ENCODE measurements at regions not wholly inside any gene's neighbourhood (a gene's known extent, or its start where the extent isn't known, plus 50 kb on each side); places are given as distances from the start of the nearest gene placed in this dataset.

- no peak for DNase-seq (ENCODE audit: low spot score)
These were observed 66.3 kb upstream of the NABP1 start for GRCh38 chr2:191611614-191612013.

GRCh38 chr2:191612496-191612895 is 65.4 kb upstream of the NABP1 start:
- peak; percentile 91 for DNase-seq (ENCODE audit: low spot score)

DNA sequence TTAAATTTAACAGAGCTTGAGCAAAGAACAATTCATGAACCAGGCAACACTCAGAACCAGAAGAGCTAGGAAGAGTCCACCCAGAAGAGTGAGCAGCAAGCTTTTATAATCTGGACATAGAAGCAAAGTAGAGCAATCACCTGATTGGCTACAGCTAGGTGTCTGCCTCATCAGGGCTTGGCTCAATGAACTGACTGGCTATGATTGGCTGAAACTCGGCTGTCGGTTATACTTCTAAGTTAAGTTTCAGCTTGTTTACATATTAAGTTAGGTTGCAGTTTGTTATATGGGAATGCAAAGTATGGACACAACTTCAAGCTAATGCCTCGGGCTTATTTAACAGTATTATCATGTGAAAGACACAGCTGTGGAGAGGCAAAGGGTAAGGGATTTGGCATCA is 63.2 kb upstream of the NABP1 start:
- DNase-seq (ENCODE audit: low spot score): no peak

GRCh38 chr2:191615596-191615995 is 62.3 kb upstream of the NABP1 start:
- no peak for DNase-seq (ENCODE audit: low spot score)

GRCh38 chr2:191617575-191617974 is 60.4 kb upstream of the NABP1 start:
- DNase-seq (ENCODE audit: low spot score): no peak

DNA sequence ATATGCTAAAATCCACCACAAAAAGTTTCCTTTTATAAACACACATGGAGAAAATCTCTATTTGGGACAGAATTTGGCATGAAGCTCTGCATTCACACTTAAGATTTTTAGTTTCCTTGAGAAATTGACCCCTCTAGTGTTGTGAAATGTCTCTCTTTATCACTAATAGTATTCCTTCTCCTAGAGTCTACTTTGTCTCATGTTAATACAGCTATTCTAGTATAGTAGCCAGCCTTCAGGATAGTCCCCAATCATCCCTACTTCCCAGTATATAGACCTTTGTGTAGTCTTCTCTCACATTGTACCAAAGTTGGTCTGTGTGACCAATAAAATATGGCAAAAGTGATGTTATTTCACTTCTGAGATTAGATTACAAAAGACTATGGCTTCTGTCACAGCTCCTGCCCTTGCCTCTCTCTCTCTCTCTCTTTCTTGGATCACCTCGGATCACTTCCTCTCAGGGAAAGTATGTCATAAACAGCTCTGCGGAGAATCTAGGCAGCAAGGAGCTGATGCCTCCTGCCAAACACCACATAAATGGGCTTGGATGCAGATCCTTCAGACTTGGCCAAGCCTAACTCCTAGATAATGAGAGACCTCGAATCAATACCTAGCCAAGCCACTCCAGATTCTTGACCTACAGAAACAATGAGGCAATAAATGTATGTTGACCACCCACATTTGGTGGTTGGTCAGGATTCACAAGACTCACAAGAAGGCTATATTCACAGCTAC is 59.7 kb upstream of the NABP1 start:
- no peak for DNase-seq (ENCODE audit: low spot score)

- DNase-seq (ENCODE audit: low spot score): no peak
These were observed 59.1 kb upstream of the NABP1 start for GRCh38 chr2:191618786-191619185.

GRCh38 chr2:191620144-191620543 is 57.8 kb upstream of the NABP1 start:
- DNase-seq (ENCODE audit: low spot score): no peak

GRCh38 chr2:191622374-191623320 is 55.3 kb upstream of the NABP1 start:
- DNase-seq (ENCODE audit: low spot score): no peak

DNA sequence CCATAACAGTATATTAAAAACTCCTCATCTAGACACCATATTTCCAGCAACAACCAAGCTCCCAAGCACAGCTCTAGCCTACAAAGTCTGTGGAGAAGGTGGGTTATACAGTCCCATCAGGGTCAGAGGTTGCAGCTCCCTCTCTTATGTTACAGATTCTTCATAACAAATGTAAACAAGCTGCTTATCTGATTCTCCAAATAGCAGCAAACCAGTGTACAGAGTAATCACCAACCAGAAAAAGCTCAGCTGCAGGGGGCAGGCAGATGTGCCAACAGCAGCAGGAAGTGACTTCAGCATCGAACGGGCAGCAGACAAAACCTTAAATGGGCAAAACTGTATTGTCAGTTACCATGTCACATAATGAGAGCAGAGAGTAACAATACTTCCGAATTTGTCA is 52.9 kb upstream of the NABP1 start:
- peak; percentile 79 for DNase-seq (ENCODE audit: low spot score)

- no peak for DNase-seq (ENCODE audit: low spot score)
These were observed 52.5 kb upstream of the NABP1 start for GRCh38 chr2:191625446-191625845.

DNA sequence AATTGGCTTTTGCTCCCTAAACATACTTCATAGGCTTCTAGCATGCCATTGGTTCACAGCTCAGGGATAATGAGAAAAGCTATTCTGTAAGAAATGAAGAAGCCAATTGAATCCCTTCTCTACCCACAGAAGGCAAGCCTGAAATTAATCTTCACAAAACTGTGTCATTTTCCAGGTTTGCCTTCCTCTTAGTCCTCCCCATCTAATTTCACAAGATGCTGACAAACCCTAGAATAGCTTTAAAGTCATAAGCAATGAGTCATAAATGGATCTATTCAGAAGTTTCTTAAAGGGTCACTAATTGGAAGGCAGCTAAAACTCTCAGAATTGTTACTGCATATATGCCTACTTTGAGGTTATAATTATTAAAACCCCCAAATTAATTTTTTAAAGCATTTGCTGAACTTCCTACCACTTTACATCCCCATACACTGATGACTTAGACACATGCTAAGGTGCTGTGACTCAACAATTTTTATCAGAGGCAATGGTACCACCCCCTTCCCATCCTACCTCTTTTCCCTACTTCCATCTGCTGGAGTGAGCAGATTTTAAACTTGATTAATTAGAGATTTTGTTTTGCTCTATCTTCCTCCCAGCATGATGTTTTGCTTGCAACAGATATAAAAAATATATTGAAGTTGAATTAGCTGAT is 51.3 kb upstream of the NABP1 start:
- DNase-seq (ENCODE audit: low spot score): peak; percentile 56

- DNase-seq (ENCODE audit: low spot score): no peak
These were observed 50.4 kb upstream of the NABP1 start for GRCh38 chr2:191627518-191627917.
